NT2/D1 (cell line): ENCODE measurements at regions not wholly inside any gene's neighbourhood (a gene's known extent, or its start where the extent isn't known, plus 50 kb on each side); places are given as distances from the start of the nearest gene placed in this dataset.

ENCODE experiments used
- YY1 ChIP-seq: IDR thresholded peaks from 2 replicates; pipeline ENCODE4 v1.6.1; 2011; ENCODE audit not compliant: insufficient read length, insufficient read depth
- ZNF274 ChIP-seq: IDR thresholded peaks from 2 replicates; pipeline ENCODE4 v1.6.1; 2011; ENCODE audit warnings: mild to moderate bottlenecking, low read depth, low read length

DNA sequence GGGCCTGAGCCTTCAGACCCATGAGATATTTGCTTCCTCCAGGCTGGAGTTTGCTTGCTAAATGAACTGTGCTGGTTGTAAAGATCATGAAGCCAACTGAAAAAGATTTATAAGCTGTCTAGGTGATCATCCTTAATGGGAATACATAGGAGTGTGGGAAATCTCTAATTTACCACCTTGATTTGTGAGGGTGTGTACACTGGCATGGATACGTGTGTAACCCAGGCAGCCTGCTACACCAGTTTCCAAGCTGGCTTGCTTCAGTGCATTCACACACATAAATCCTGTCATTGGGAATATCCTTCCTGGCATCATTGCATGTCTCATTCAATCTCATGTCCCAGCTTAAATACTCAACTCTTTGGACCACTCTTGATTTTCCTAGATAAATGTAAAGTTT, 57.6 kb upstream of the GNG12 start:
- TF ChIP-seq ZNF274, result no peak
- TF ChIP-seq YY1, result no peak
